Mesenchymal stem cell (in vitro differentiated cells and primary cell): ENCODE measurements at regions not wholly inside any gene's neighbourhood (a gene's known extent, or its start where the extent isn't known, plus 50 kb on each side); places are given as distances from the start of the nearest gene placed in this dataset.
A peak's percentile ranks its signal among the peaks of the same experiment; 100 is the strongest.

Experiments used
- DNase-seq: peaks from one replicate; pipeline ENCODE4 v3.0.0-alpha.2; 2013
- H2AFZ ChIP-seq: one replicate; pipeline ENCODE4 v1.6.1; 2013; ENCODE audit warnings: low read depth, mild to moderate bottlenecking, control low read depth, inconsistent platforms, low read length, moderate library complexity
- H2AK5ac ChIP-seq: 2 replicates; pipeline ENCODE4 v1.6.1; 2013; ENCODE audit warnings: low read length, moderate library complexity, mild to moderate bottlenecking, inconsistent platforms; ENCODE audit not compliant: severe bottlenecking
- H2BK120ac ChIP-seq: one replicate; pipeline ENCODE4 v1.6.1; 2013; ENCODE audit warnings: low read depth, mild to moderate bottlenecking, inconsistent platforms, low read length, moderate library complexity
- H2BK12ac ChIP-seq, 2 experiments: one replicate each; pipeline ENCODE4 v1.6.1; 2013; ENCODE audit warnings: inconsistent platforms in 2 of 2, low read length in 2 of 2, mild to moderate bottlenecking in 2 of 2, moderate library complexity in 2 of 2, control low read depth in 1 of 2
- H2BK15ac ChIP-seq: one replicate; pipeline ENCODE4 v1.6.1; 2013; ENCODE audit warnings: mild to moderate bottlenecking, low read depth, inconsistent platforms; ENCODE audit not compliant: poor library complexity, severe bottlenecking
- H2BK5ac ChIP-seq: 2 replicates; pipeline ENCODE4 v1.6.1; 2013; ENCODE audit warnings: low read depth, mild to moderate bottlenecking, low read length, control low read depth, inconsistent platforms; ENCODE audit not compliant: poor library complexity, severe bottlenecking
- H3K14ac ChIP-seq, 2 experiments: one replicate each; pipeline ENCODE4 v1.6.1; 2013; ENCODE audit warnings: inconsistent platforms in 2 of 2, low read length in 2 of 2, control low read depth in 1 of 2, mild to moderate bottlenecking in 1 of 2, moderate library complexity in 1 of 2
- H3K18ac ChIP-seq, 2 experiments: one replicate each; pipeline ENCODE4 v1.6.1; 2013; ENCODE audit warnings: inconsistent platforms in 2 of 2, low read length in 2 of 2, control low read depth in 1 of 2, low read depth in 1 of 2, mild to moderate bottlenecking in 1 of 2
- H3K23ac ChIP-seq, 2 experiments: one replicate each; pipeline ENCODE4 v1.6.1; 2013; ENCODE audit warnings: inconsistent platforms in 2 of 2, low read length in 2 of 2, mild to moderate bottlenecking in 2 of 2, moderate library complexity in 2 of 2, control low read depth in 1 of 2
- H3K27ac ChIP-seq: 2 replicates; pipeline ENCODE4 v1.5.1; 2013; ENCODE audit warnings: mild to moderate bottlenecking, moderate library complexity, low read length, control low read depth, inconsistent platforms; ENCODE audit not compliant: poor library complexity, severe bottlenecking
- H3K27me3 ChIP-seq, 2 experiments: 2 replicates each; pipeline versions ENCODE4 v1.6.1 to v1.7.0; 2013; ENCODE audit warnings: low read length in 2 of 2, mild to moderate bottlenecking in 2 of 2, moderate library complexity in 2 of 2, control low read depth in 1 of 2, inconsistent platforms in 1 of 2; ENCODE audit not compliant: control insufficient read depth in 1 of 2, insufficient read depth in 1 of 2
- H3K36me3 ChIP-seq, 2 experiments: 2 replicates each; pipeline versions ENCODE4 v1.6.1 to v1.7.0; 2013; ENCODE audit warnings: low read length in 2 of 2, control low read depth in 1 of 2, inconsistent platforms in 1 of 2, low read depth in 1 of 2, mild to moderate bottlenecking in 1 of 2; ENCODE audit not compliant: insufficient read depth in 2 of 2, control insufficient read depth in 1 of 2
- H3K4ac ChIP-seq, 2 experiments: one replicate each; pipeline ENCODE4 v1.6.1; 2013; ENCODE audit warnings: inconsistent platforms in 2 of 2, low read length in 2 of 2, mild to moderate bottlenecking in 2 of 2, moderate library complexity in 2 of 2, control low read depth in 1 of 2, low read depth in 1 of 2
- H3K4me1 ChIP-seq: 2 replicates; pipeline ENCODE4 v1.6.1; 2013; ENCODE audit warnings: low read depth, low read length, control low read depth; ENCODE audit not compliant: control insufficient read depth, insufficient read depth
- H3K4me2 ChIP-seq: 2 replicates; pipeline ENCODE4 v1.6.1; 2013; ENCODE audit warnings: low read length, mild to moderate bottlenecking, inconsistent platforms; ENCODE audit not compliant: poor library complexity, severe bottlenecking
- H3K4me3 ChIP-seq, 2 experiments: 2 replicates each; pipeline versions ENCODE4 v1.5.1 to v1.7.0; 2013; ENCODE audit warnings: low read length in 2 of 2, mild to moderate bottlenecking in 2 of 2, control low read depth in 1 of 2, low read depth in 1 of 2; ENCODE audit not compliant: insufficient read depth in 1 of 2
- H3K79me1 ChIP-seq: replicated peaks from 2 replicates; pipeline ENCODE4 v1.6.1; 2013; ENCODE audit warnings: mild to moderate bottlenecking, control low read depth, low read length, inconsistent platforms; ENCODE audit not compliant: poor library complexity, severe bottlenecking
- H3K9ac ChIP-seq: 2 replicates; pipeline ENCODE4 v1.7.0; 2013; ENCODE audit warnings: mild to moderate bottlenecking, low read length, moderate library complexity
- H3K9me3 ChIP-seq: 2 replicates; pipeline ENCODE4 v1.7.0; 2013; ENCODE audit warnings: mild to moderate bottlenecking, low read length; ENCODE audit not compliant: control insufficient read depth
- H4K8ac ChIP-seq: one replicate; pipeline ENCODE4 v1.6.1; 2013; ENCODE audit warnings: inconsistent platforms, mild to moderate bottlenecking, low read length, moderate library complexity
- H4K91ac ChIP-seq: one replicate; pipeline ENCODE4 v1.6.1; 2013; ENCODE audit warnings: mild to moderate bottlenecking, low read length, inconsistent platforms
- WGBS: methylation state at CpG from one replicate; pipeline ENCODE4 v1.1.7; 2013; ENCODE audit warnings: mixed read lengths; 5-methylcytosine and 5-hydroxymethylcytosine counted together

GRCh38 chr1:213641312-213641711, 346.5 kb upstream of the PROX1 start:
- H3K4ac ChIP-seq: no peak overlapping the region
- no peak overlapping the region for H3K4me3 ChIP-seq
- H2BK15ac ChIP-seq: no peak overlapping the region
- H3K9ac ChIP-seq: no peak overlapping the region
- no peak overlapping the region for H3K4me2 ChIP-seq
- H3K36me3 ChIP-seq: no peaks in the 10 kb centered on the region
- H3K23ac ChIP-seq: no peak overlapping the region
- no peak overlapping the region for H3K14ac ChIP-seq
- H3K9me3 ChIP-seq: no peaks in the 10 kb centered on the region
- H4K8ac ChIP-seq: no peak overlapping the region
- WGBS: 76% methylated on average over 2 of the region's 2 CpGs
- H4K91ac ChIP-seq: no peak overlapping the region
- H3K27me3 ChIP-seq: no peaks in the 10 kb centered on the region
- no peak for DNase-seq
- no peak overlapping the region for H2BK12ac ChIP-seq
- H2AK5ac ChIP-seq: no peak overlapping the region
- H3K79me1 ChIP-seq: no peaks in the 10 kb centered on the region
- no peak overlapping the region for H2BK5ac ChIP-seq
- no peaks in the 10 kb centered on the region for H3K4me1 ChIP-seq
- H3K27ac ChIP-seq: no peak overlapping the region
- no peak overlapping the region for H2BK120ac ChIP-seq
- H3K18ac ChIP-seq: no peak overlapping the region
- no peak overlapping the region for H2AFZ ChIP-seq

- H2BK5ac ChIP-seq: peak overlapping the region; percentile 8
- no peaks in the 10 kb centered on the region for H3K79me1 ChIP-seq
- no peak overlapping the region for H3K4me2 ChIP-seq
- H2AK5ac ChIP-seq: no peak overlapping the region
- no peak overlapping the region for H3K4me3 ChIP-seq
- H3K27me3 ChIP-seq: peaks cover 0 to 2% of the 10 kb centered on the region in 2 experiments
- no peak overlapping the region for H4K91ac ChIP-seq
- H2BK12ac ChIP-seq: no peak overlapping the region
- H2BK120ac ChIP-seq: no peak overlapping the region
- no peak overlapping the region for H3K9ac ChIP-seq
- H2AFZ ChIP-seq: no peak overlapping the region
- no peak overlapping the region for H3K14ac ChIP-seq
- no peak overlapping the region for H3K18ac ChIP-seq
- H3K9me3 ChIP-seq: no peaks in the 10 kb centered on the region
- H3K23ac ChIP-seq: no peak overlapping the region
- no peaks in the 10 kb centered on the region for H3K4me1 ChIP-seq
- H3K4ac ChIP-seq: no peak overlapping the region
- H2BK15ac ChIP-seq: no peak overlapping the region
- H3K27ac ChIP-seq: no peak overlapping the region
- H4K8ac ChIP-seq: no peak overlapping the region
- no peaks in the 10 kb centered on the region for H3K36me3 ChIP-seq
- no peak for DNase-seq
Observed at GRCh38 chr1:213643360-213643759, 344.4 kb upstream of the PROX1 start.

GRCh38 chr1:213647864-213648650, 339.7 kb upstream of the PROX1 start:
- no peak overlapping the region for H3K4me3 ChIP-seq
- DNase-seq: no peak
- H2BK5ac ChIP-seq: no peak overlapping the region
- H3K18ac ChIP-seq: no peak overlapping the region
- H4K91ac ChIP-seq: no peak overlapping the region
- H2AK5ac ChIP-seq: no peak overlapping the region
- H2AFZ ChIP-seq: no peak overlapping the region
- no peak overlapping the region for H3K4ac ChIP-seq
- no peaks in the 10 kb centered on the region for H3K36me3 ChIP-seq
- no peak overlapping the region for H3K14ac ChIP-seq
- H3K9me3 ChIP-seq: no peaks in the 10 kb centered on the region
- 71% methylated on average over 2 of the region's 2 CpGs for WGBS
- H3K27me3 ChIP-seq: peaks cover 0 to 8% of the 10 kb centered on the region in 2 experiments
- no peak overlapping the region for H3K27ac ChIP-seq
- H3K79me1 ChIP-seq: no peaks in the 10 kb centered on the region
- H3K4me2 ChIP-seq: no peak overlapping the region
- H2BK15ac ChIP-seq: no peak overlapping the region
- no peaks in the 10 kb centered on the region for H3K4me1 ChIP-seq
- H2BK120ac ChIP-seq: no peak overlapping the region
- no peak overlapping the region for H4K8ac ChIP-seq
- H2BK12ac ChIP-seq: no peak overlapping the region
- no peak overlapping the region for H3K9ac ChIP-seq
- H3K23ac ChIP-seq: no peak overlapping the region

GRCh38 chr1:213649373-213649772, 338.4 kb upstream of the PROX1 start:
- H3K4me2 ChIP-seq: no peak overlapping the region
- no peak overlapping the region for H2BK120ac ChIP-seq
- H2AFZ ChIP-seq: no peak overlapping the region
- H4K91ac ChIP-seq: no peak overlapping the region
- H3K9ac ChIP-seq: no peak overlapping the region
- H3K79me1 ChIP-seq: no peaks in the 10 kb centered on the region
- no peak overlapping the region for H3K23ac ChIP-seq
- H2BK15ac ChIP-seq: no peak overlapping the region
- H3K4ac ChIP-seq: no peak overlapping the region
- H2AK5ac ChIP-seq: no peak overlapping the region
- H3K4me3 ChIP-seq: no peak overlapping the region
- no peak for DNase-seq
- H3K14ac ChIP-seq: no peak overlapping the region
- H3K4me1 ChIP-seq: no peaks in the 10 kb centered on the region
- no peaks in the 10 kb centered on the region for H3K36me3 ChIP-seq
- H4K8ac ChIP-seq: no peak overlapping the region
- H3K27ac ChIP-seq: no peak overlapping the region
- WGBS: 75% methylated on average over 10 of the region's 10 CpGs
- peaks cover 0 to 8% of the 10 kb centered on the region in 2 experiments for H3K27me3 ChIP-seq
- H2BK5ac ChIP-seq: no peak overlapping the region
- no peak overlapping the region for H3K18ac ChIP-seq
- no peak overlapping the region for H2BK12ac ChIP-seq
- H3K9me3 ChIP-seq: no peaks in the 10 kb centered on the region
